ENCODE measurements at regions not wholly inside any gene's neighbourhood (a gene's known extent, or its start where the extent isn't known, plus 50 kb on each side); places are given as distances from the start of the nearest gene placed in this dataset.

- no peak for DNase-seq (ENCODE audit: low read depth)
These were observed 1022.3 kb upstream of the CNTNAP5 start for GRCh38 chr2:123002660-123003248.

GRCh38 chr2:123015186-123015585, 1009.9 kb upstream of the CNTNAP5 start:
- no peak for DNase-seq (ENCODE audit: low read depth)

GRCh38 chr2:123035541-123035940, 989.5 kb upstream of the CNTNAP5 start:
- DNase-seq (ENCODE audit: low read depth), result no peak

- DNase-seq (ENCODE audit: low read depth), result no peak
These were observed 988.8 kb upstream of the CNTNAP5 start for GRCh38 chr2:123036300-123036699.

- no peak for DNase-seq (ENCODE audit: low read depth)
These were observed 984.6 kb upstream of the CNTNAP5 start for GRCh38 chr2:123040506-123040905.

- DNase-seq (ENCODE audit: low read depth), result no peak
These were observed 981.6 kb upstream of the CNTNAP5 start for GRCh38 chr2:123043458-123043857.

- DNase-seq (ENCODE audit: low read depth), result no peak
These were observed 979.4 kb upstream of the CNTNAP5 start for GRCh38 chr2:123045713-123046112.

GRCh38 chr2:123047186-123047585, 977.9 kb upstream of the CNTNAP5 start:
- DNase-seq (ENCODE audit: low read depth), result no peak

- no peak for DNase-seq (ENCODE audit: low read depth)
These were observed 974.0 kb upstream of the CNTNAP5 start for GRCh38 chr2:123051136-123051535.

GRCh38 chr2:123061534-123061933, 963.6 kb upstream of the CNTNAP5 start:
- DNase-seq (ENCODE audit: low read depth), result no peak

- DNase-seq (ENCODE audit: low read depth), result no peak
These were observed 951.7 kb upstream of the CNTNAP5 start for GRCh38 chr2:123073371-123073770.

GRCh38 chr2:123073956-123074355, 951.1 kb upstream of the CNTNAP5 start:
- DNase-seq (ENCODE audit: low read depth), result no peak

GRCh38 chr2:123077101-123077500, 948.0 kb upstream of the CNTNAP5 start:
- no peak for DNase-seq (ENCODE audit: low read depth)

GRCh38 chr2:123080331-123080730, 944.8 kb upstream of the CNTNAP5 start:
- DNase-seq (ENCODE audit: low read depth), result no peak

- DNase-seq (ENCODE audit: low read depth), result no peak
These were observed 939.6 kb upstream of the CNTNAP5 start for GRCh38 chr2:123085484-123085883.

GRCh38 chr2:123086613-123087385, 938.3 kb upstream of the CNTNAP5 start:
- DNase-seq (ENCODE audit: low read depth), result no peak

GRCh38 chr2:123091471-123091870, 933.6 kb upstream of the CNTNAP5 start:
- DNase-seq (ENCODE audit: low read depth), result no peak

- no peak for DNase-seq (ENCODE audit: low read depth)
These were observed 931.9 kb upstream of the CNTNAP5 start for GRCh38 chr2:123093199-123093598.

- DNase-seq (ENCODE audit: low read depth), result no peak
These were observed 929.8 kb upstream of the CNTNAP5 start for GRCh38 chr2:123095219-123095835.

- DNase-seq (ENCODE audit: low read depth), result no peak
These were observed 926.5 kb upstream of the CNTNAP5 start for GRCh38 chr2:123098619-123099018.

GRCh38 chr2:123101434-123101833, 923.7 kb upstream of the CNTNAP5 start:
- no peak for DNase-seq (ENCODE audit: low read depth)

- DNase-seq (ENCODE audit: low read depth), result no peak
These were observed 921.2 kb upstream of the CNTNAP5 start for GRCh38 chr2:123103902-123104301.

GRCh38 chr2:123116595-123116994, 908.5 kb upstream of the CNTNAP5 start:
- DNase-seq (ENCODE audit: low read depth), result no peak

Measured in stimulated activated CD8-positive, alpha-beta memory T cell treated with anti-CD3 and anti-CD28 coated beads, Interleukin-4, amount 100 ng/mL, for 24 hours (primary cell).